COLO829 (cell line): ENCODE measurements at regions not wholly inside any gene's neighbourhood (a gene's known extent, or its start where the extent isn't known, plus 50 kb on each side); places are given as distances from the start of the nearest gene placed in this dataset.
"Not testable (repeated sequence)": the region's sequence is repeated elsewhere in the genome, so short reads cannot be mapped to it uniquely, and the experiment has no call there.

ENCODE experiments used
- DNase-seq: peaks from one replicate; pipeline ENCODE4 v3.0.0; 2012; ENCODE audit warnings: low spot score

GRCh38 chr9:78674874-78675273 lies 377.9 kb downstream of the PSAT1 start:
- no peak for DNase-seq

- DNase-seq = no peak
Measured at GRCh38 chr9:78676009-78676408, 379.1 kb downstream of the PSAT1 start.

- DNase-seq = no peak
Measured at GRCh38 chr9:78676623-78677022, 379.7 kb downstream of the PSAT1 start.

GRCh38 chr9:78677326-78677725 lies 380.4 kb downstream of the PSAT1 start:
- no peak for DNase-seq

GRCh38 chr9:78678877-78679276 lies 382.0 kb downstream of the PSAT1 start:
- no peak for DNase-seq

DNA sequence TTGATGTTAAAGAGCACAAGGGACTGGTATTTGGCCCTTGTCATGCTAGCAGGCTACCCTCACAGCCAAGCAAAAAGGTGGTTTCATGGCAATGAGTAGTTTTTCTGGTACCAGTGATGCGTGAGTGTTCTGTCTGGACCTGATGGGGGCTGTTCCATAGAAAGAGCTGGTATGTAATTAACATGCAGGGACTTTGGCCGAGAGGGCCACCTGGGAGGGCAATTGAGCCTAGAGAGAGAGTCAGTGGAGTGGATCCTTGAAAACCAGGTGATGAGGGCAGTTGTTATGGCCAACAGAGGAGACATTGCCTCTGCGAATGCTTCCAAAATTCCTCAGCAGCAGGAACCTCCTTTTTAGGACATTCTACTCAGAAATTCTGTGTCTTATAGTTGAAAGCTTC lies 383.3 kb downstream of the PSAT1 start:
- no peak for DNase-seq

GRCh38 chr9:78682216-78682615 lies 385.3 kb downstream of the PSAT1 start:
- DNase-seq = no peak

DNA sequence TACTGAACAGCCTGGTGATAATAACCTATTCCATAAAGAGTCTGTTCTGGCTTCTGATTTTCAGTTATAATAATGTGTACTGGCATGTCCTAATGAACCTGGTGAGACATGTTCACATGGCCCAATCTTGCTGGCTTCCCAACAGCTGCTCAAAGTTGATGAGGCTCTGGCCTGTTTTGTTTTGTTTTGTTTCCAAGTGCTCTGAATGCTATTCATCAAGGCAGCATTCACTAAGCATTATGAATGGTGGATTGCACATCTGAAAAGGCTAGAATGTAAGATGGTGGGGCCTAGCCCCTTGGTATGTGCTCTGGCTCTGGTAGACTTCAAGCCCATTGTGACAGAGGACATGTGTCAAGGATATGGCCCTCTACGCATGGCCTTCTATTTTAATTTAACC lies 388.5 kb downstream of the PSAT1 start:
- DNase-seq = peak; percentile 22

GRCh38 chr9:78688796-78689195 lies 391.9 kb downstream of the PSAT1 start:
- DNase-seq = no peak

GRCh38 chr9:78691542-78691941 lies 394.6 kb downstream of the PSAT1 start:
- no peak for DNase-seq

GRCh38 chr9:78692871-78693270 lies 395.9 kb downstream of the PSAT1 start:
- DNase-seq = no peak

DNA sequence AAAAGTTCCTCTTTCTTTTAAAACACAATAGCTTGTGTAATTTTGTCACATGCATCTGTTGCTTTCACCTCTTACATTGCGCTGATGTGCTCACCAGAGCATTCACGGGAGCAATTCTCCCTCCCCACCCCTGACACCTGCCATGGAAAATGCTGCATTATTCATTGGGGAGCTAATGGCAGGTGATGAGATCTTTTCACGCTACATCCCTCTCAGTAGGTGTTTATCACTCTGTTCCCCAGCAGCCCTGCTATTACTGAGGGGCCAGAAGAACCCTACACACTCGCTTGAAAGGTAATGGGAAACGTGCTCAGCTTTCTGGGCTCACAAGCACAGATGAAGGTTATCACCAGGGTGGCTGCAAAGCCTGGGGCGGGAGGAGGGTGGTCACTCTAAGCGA lies 398.0 kb downstream of the PSAT1 start:
- no peak for DNase-seq

DNA sequence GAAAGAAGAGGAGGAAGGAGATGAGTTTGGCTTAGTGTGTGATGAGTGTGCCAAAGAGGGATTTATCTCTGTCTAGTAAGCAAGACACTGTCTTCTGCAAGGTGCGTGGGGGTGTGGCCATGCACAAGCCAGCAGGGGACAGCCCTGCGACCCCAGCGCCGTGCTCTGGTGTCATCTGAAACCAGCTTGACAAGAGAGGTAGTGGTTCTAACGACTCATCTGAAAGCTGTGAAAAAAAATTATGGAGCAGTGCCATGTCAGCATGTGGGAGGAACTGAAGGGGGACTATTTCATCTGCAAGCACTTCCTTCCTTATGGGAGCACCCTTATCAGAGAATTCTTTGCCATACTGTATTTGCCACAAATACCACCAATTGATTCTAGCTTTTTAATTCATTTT lies 398.6 kb downstream of the PSAT1 start:
- no peak for DNase-seq

GRCh38 chr9:78697618-78698017 lies 400.7 kb downstream of the PSAT1 start:
- no peak for DNase-seq

- no peak for DNase-seq
Measured at GRCh38 chr9:78698371-78698770, 401.4 kb downstream of the PSAT1 start.

GRCh38 chr9:78699217-78699616 lies 402.3 kb downstream of the PSAT1 start:
- not testable (repeated sequence) for DNase-seq

GRCh38 chr9:78704153-78704552 lies 407.2 kb downstream of the PSAT1 start:
- not testable (repeated sequence) for DNase-seq

DNA sequence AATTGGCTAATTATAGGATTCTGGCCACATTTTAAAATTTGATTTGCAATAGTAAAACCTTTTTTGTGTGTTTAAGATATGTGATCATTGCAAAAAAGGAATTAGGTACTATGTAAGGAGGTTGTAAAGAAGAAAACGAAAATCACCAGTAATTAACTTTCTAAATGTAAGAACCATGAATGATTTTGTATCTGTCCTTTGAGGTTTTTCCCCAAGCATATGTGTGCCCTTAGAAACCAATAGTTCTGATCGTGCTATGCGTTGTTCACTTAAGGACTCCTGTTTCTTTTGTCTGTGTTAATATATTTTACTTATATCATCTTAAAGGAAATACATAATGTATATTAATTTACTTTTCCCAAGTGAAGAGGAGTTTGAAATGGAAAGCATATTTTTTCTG lies 410.2 kb downstream of the PSAT1 start:
- no peak for DNase-seq

GRCh38 chr9:78707481-78707991 lies 410.6 kb downstream of the PSAT1 start:
- peak; percentile 33 for DNase-seq

- no peak for DNase-seq
Measured at GRCh38 chr9:78712903-78713613, 416.1 kb downstream of the PSAT1 start.

DNA sequence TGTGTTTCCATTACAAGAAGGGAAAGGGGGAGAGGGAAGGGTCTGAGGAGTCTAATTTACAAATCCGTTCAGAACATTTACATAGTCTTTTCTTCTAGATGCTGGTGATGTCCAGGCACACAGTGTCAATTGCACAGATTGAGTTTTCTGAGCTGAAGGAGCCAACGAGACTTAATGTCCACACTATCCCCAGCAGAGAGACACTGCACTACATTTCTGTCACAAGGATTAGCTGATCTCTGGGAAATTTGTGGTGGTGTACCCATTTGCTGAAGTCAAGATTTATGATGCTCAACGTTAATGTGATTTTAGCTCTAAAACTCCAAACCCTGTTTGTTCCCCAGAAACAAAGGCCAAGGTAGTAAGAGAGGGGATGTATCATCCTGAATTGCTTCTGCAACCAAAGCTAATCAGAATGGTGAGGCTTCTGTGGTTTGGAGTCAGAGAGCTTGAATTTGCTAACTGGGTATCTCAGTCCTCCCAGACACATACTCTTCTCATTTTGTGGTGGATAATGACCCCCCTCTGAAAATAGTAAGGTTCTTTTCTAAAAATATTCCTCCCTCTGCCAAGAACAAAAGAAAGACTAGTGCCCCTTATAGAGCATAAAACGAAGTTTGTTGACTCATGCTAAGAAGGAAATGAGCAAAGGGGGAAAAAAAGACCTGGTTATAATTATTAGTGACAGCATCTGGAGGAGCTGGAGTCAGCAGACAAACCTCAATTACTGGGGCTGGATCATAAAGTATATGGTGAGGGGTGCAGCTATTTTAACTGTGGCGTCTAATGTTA lies 416.9 kb downstream of the PSAT1 start:
- peak; percentile 61 for DNase-seq

DNA sequence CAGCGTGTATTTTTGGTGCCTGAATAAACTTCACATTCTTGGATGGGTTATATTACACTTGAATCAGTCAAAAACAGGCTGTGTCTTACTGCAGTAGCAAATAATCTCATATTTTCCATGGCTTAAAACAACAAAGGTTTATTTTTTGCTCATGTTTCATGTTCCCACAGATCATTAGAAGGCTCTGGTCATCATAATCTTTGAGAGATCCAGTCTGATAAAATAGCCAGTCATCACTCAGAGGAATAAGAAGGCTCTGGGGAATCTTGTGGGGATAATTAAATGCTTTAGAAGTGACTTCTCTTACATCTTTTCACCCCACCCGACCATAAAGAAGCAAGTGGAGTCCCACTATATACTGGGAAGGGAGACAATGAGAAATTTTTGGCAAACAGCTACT lies 417.7 kb downstream of the PSAT1 start:
- peak; percentile 68 for DNase-seq

- DNase-seq = not testable (repeated sequence)
Measured at GRCh38 chr9:78719029-78719428, 422.1 kb downstream of the PSAT1 start.
